A204.1 (cell line): ENCODE measurements at regions not wholly inside any gene's neighbourhood (a gene's known extent, or its start where the extent isn't known, plus 50 kb on each side); places are given as distances from the start of the nearest gene placed in this dataset.
"Not testable (repeated sequence)": the region's sequence is repeated elsewhere in the genome, so short reads cannot be mapped to it uniquely, and the experiment has no call there.

Experiments used
- FAIRE-seq: peaks from 2 replicates; lab custom pipeline; 2012; peaks lifted over from hg19 to GRCh38; lab: Jason Lieb, UNC

GRCh38 chr18:54662986-54663385, 71.9 kb downstream of the DYNAP start:
- no peak for FAIRE-seq

- FAIRE-seq = not testable (repeated sequence)
These were observed 78.7 kb downstream of the DYNAP start for GRCh38 chr18:54669701-54670100.

GRCh38 chr18:54671291-54671881, 80.3 kb downstream of the DYNAP start:
- FAIRE-seq = peak; percentile 97

- no peak for FAIRE-seq
These were observed 81.1 kb downstream of the DYNAP start for GRCh38 chr18:54672109-54672508.

GRCh38 chr18:54672846-54673475, 81.9 kb downstream of the DYNAP start:
- FAIRE-seq = no peak

- no peak for FAIRE-seq
These were observed 82.9 kb downstream of the DYNAP start for GRCh38 chr18:54673936-54674335.

- FAIRE-seq = no peak
These were observed 84.0 kb downstream of the DYNAP start for GRCh38 chr18:54675076-54675475.

- FAIRE-seq = peak; percentile 69
These were observed 88.5 kb downstream of the DYNAP start for GRCh38 chr18:54679318-54680149.

- no peak for FAIRE-seq
These were observed 93.7 kb downstream of the DYNAP start for GRCh38 chr18:54684784-54685183.

GRCh38 chr18:54689319-54689718, 98.3 kb downstream of the DYNAP start:
- no peak for FAIRE-seq

GRCh38 chr18:54690198-54690597, 99.2 kb downstream of the DYNAP start:
- no peak for FAIRE-seq

- no peak for FAIRE-seq
These were observed 101.4 kb downstream of the DYNAP start for GRCh38 chr18:54692463-54692862.

- no peak for FAIRE-seq
These were observed 105.7 kb downstream of the DYNAP start for GRCh38 chr18:54696616-54697293.

GRCh38 chr18:54700580-54700979, 109.5 kb downstream of the DYNAP start:
- FAIRE-seq = no peak

GRCh38 chr18:54702686-54703085, 111.6 kb downstream of the DYNAP start:
- FAIRE-seq = no peak

GRCh38 chr18:54710074-54710899, 118.0 kb upstream of the RAB27B start:
- FAIRE-seq = no peak

GRCh38 chr18:54710900-54711281, 117.4 kb upstream of the RAB27B start:
- FAIRE-seq = no peak

GRCh38 chr18:54712306-54712705, 116.0 kb upstream of the RAB27B start:
- FAIRE-seq = no peak

GRCh38 chr18:54712758-54713157, 115.5 kb upstream of the RAB27B start:
- FAIRE-seq = no peak

GRCh38 chr18:54713386-54713785, 114.9 kb upstream of the RAB27B start:
- no peak for FAIRE-seq

GRCh38 chr18:54714851-54715250, 113.4 kb upstream of the RAB27B start:
- FAIRE-seq = no peak

GRCh38 chr18:54716586-54716985, 111.7 kb upstream of the RAB27B start:
- no peak for FAIRE-seq
